Epithelial cell of prostate (primary cell): ENCODE measurements at regions not wholly inside any gene's neighbourhood (a gene's known extent, or its start where the extent isn't known, plus 50 kb on each side); places are given as distances from the start of the nearest gene placed in this dataset.

Source experiments
- DNase-seq: peaks from one replicate; pipeline ENCODE4 v3.0.0-alpha.2; 2011; ENCODE audit warnings: low read depth, low spot score
- H3K27ac ChIP-seq: fragments of 450-650 bp; 2 replicates; pipeline ENCODE4 v1.5.1; 2017; ENCODE audit warnings: mild to moderate bottlenecking

- no peak overlapping the region for H3K27ac ChIP-seq
- DNase-seq = no peak
Observed at GRCh38 chr9:1776668-1777067, 238.5 kb upstream of the SMARCA2 start.

- no peak overlapping the region for H3K27ac ChIP-seq
- DNase-seq = no peak
Observed at GRCh38 chr9:1791191-1791590, 224.0 kb upstream of the SMARCA2 start.

- H3K27ac ChIP-seq = no peak overlapping the region
- DNase-seq = no peak
Observed at GRCh38 chr9:1794547-1795270, 220.4 kb upstream of the SMARCA2 start.

GRCh38 chr9:1804128-1804865, 210.8 kb upstream of the SMARCA2 start:
- no peak for DNase-seq
- H3K27ac ChIP-seq = no peak overlapping the region

GRCh38 chr9:1829719-1830118, 185.4 kb upstream of the SMARCA2 start:
- DNase-seq = no peak
- no peak overlapping the region for H3K27ac ChIP-seq

GRCh38 chr9:1832960-1833359, 182.2 kb upstream of the SMARCA2 start:
- DNase-seq = no peak
- H3K27ac ChIP-seq = no peak overlapping the region

- DNase-seq = no peak
- H3K27ac ChIP-seq = no peak overlapping the region
Observed at GRCh38 chr9:1837453-1838084, 177.6 kb upstream of the SMARCA2 start.

GRCh38 chr9:1839909-1840308, 175.2 kb upstream of the SMARCA2 start:
- DNase-seq = no peak
- H3K27ac ChIP-seq = no peak overlapping the region

- no peak for DNase-seq
- no peak overlapping the region for H3K27ac ChIP-seq
Observed at GRCh38 chr9:1845425-1845824, 169.7 kb upstream of the SMARCA2 start.

- no peak for DNase-seq
- no peak overlapping the region for H3K27ac ChIP-seq
Observed at GRCh38 chr9:1855726-1856125, 159.4 kb upstream of the SMARCA2 start.

GRCh38 chr9:1857808-1858207, 157.3 kb upstream of the SMARCA2 start:
- DNase-seq = no peak
- no peak overlapping the region for H3K27ac ChIP-seq

- no peak for DNase-seq
- H3K27ac ChIP-seq = no peak overlapping the region
Observed at GRCh38 chr9:1869843-1870242, 145.3 kb upstream of the SMARCA2 start.

- no peak overlapping the region for H3K27ac ChIP-seq
- no peak for DNase-seq
Observed at GRCh38 chr9:1870915-1871314, 144.2 kb upstream of the SMARCA2 start.

- no peak for DNase-seq
- no peak overlapping the region for H3K27ac ChIP-seq
Observed at GRCh38 chr9:1871626-1872419, 143.3 kb upstream of the SMARCA2 start.

- DNase-seq = no peak
Observed at GRCh38 chr9:1875251-1875851, 139.8 kb upstream of the SMARCA2 start.

GRCh38 chr9:1875921-1876448, 139.2 kb upstream of the SMARCA2 start:
- no peak for DNase-seq
- no peak overlapping the region for H3K27ac ChIP-seq

More at GRCh38 chr9:1875251-1875851, 139.8 kb upstream of the SMARCA2 start:
- no peak overlapping the region for H3K27ac ChIP-seq

- DNase-seq = no peak
Observed at GRCh38 chr9:1876891-1877496, 138.2 kb upstream of the SMARCA2 start.

GRCh38 chr9:1877951-1878350, 137.2 kb upstream of the SMARCA2 start:
- DNase-seq = no peak
- no peak overlapping the region for H3K27ac ChIP-seq

More at GRCh38 chr9:1876891-1877496, 138.2 kb upstream of the SMARCA2 start:
- H3K27ac ChIP-seq = no peak overlapping the region

GRCh38 chr9:1878811-1879210, 136.3 kb upstream of the SMARCA2 start:
- no peak for DNase-seq
- no peak overlapping the region for H3K27ac ChIP-seq
